VCaP (cell line): ENCODE measurements at regions not wholly inside any gene's neighbourhood (a gene's known extent, or its start where the extent isn't known, plus 50 kb on each side); places are given as distances from the start of the nearest gene placed in this dataset.

Experiments used
- H3K27ac ChIP-seq: fragments of 450-650 bp; 2 replicates; pipeline ENCODE4 v1.5.1; 2017
- TF ChIP-seq, protein P1 (sequence below): fragments of 450-650 bp; conservative IDR thresholded peaks from 2 replicates; pipeline ENCODE4 v1.5.1; 2017; ENCODE audit warnings: mild to moderate bottlenecking, moderate library complexity

DNA sequence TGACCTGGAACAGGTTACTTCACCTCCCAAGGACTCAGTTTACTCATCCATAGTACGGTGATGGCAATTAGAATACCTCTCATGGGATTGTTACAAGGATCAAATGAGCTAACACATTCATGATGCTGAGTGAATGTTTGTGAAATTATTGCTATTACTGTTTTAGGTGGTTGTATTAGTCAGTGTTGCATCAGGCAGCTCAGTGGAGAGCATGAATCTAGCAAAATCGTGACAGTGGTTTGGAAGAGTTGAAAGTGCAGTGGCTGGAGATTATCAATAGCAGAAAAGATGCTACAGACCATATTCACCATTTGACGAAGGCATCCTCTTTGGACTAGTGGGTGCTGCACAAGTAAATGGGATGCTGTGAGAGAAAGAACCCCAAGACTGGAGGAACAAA, 50.4 kb upstream of the CTNNBL1 start:
- H3K27ac ChIP-seq: no peak overlapping the region
- TF ChIP-seq, protein P1, sequence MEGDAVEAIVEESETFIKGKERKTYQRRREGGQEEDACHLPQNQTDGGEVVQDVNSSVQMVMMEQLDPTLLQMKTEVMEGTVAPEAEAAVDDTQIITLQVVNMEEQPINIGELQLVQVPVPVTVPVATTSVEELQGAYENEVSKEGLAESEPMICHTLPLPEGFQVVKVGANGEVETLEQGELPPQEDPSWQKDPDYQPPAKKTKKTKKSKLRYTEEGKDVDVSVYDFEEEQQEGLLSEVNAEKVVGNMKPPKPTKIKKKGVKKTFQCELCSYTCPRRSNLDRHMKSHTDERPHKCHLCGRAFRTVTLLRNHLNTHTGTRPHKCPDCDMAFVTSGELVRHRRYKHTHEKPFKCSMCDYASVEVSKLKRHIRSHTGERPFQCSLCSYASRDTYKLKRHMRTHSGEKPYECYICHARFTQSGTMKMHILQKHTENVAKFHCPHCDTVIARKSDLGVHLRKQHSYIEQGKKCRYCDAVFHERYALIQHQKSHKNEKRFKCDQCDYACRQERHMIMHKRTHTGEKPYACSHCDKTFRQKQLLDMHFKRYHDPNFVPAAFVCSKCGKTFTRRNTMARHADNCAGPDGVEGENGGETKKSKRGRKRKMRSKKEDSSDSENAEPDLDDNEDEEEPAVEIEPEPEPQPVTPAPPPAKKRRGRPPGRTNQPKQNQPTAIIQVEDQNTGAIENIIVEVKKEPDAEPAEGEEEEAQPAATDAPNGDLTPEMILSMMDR: no peak

DNA sequence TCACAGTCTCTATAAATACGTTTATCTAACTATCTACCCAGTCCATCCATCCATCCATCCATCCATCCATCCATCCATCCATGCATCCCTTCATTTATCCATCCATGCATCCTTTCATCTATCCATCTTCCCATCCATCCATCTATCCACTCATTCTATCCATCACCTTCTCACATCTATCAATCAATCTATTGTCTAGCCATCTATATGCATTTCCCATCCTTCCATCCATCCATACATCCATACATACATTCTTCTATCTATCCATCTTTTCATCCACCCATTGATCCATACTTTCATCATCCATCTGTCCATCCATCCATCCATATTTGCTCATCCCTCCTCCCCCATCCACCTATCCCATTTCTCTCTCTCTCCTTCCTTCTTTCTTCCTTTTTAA, 51.6 kb upstream of the CTNNBL1 start:
- TF ChIP-seq, protein P1: no peak
- H3K27ac ChIP-seq: no peak overlapping the region

DNA sequence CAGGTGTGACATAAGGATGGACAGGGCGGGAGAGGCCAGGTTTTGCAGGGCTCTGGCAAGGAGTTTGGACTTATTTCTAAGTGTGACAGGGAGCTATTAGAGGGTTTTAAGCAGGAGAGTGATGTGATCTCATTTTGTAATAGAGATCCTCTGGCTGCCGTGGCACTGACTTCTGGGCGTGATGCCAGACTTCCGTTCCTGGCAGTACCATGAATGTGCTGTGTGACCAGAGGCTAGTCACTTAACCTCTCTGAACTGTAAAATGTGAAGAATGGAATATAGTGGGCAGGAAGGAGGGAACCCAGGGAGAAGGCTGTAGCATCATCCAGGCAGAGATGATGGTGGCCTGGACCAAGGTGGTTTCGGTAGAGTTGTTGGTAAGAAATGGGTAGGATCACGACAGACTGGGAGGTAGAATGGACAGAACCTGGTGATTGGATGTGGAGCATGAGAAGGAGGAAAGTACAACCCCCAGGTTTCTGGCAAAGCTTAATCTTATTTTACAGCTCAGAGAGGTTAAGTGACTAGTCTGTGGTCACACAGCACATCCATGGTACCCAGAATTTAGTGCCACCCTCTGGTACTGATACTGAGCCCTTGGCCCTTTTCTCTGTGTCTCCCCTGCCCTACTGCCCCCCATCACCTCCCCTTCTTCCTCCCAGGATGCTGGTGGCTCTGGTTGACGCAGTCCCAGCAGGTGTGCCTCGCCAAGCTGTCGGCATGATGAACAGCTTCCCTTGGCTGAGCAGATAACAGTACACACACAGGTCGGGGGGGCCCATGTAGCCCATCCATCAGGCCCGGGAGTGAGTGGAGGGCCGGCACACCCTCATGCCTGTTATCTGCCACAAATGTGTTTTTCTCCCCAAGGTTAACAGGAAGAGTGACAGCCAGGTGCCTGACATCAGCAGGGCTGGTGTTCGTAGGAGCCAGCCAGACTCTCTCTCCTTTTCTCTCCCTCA, 52.9 kb upstream of the CTNNBL1 start:
- TF ChIP-seq, protein P1: no peak
- no peak overlapping the region for H3K27ac ChIP-seq

DNA sequence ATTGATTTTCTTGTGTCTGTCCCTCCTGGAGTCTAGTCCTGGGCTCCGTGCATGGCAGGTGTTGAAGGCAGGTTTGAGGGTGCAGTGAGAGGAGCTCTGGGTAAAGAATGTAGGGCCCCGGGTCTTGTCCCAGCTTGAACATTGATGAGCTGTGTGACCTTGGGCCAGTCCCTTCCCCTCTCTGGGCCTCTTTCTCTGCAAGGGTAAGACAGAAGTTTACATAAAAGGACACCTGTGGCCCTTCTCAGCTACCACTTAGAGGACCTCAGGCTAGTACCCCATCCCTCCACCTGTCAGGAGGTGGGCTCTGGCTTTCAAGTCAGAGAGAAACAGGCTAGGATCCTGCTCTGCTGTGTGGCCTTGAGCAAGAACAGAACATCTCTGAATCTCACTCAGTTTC, 55.3 kb upstream of the CTNNBL1 start:
- H3K27ac ChIP-seq: no peak overlapping the region
- TF ChIP-seq, protein P1: no peak

DNA sequence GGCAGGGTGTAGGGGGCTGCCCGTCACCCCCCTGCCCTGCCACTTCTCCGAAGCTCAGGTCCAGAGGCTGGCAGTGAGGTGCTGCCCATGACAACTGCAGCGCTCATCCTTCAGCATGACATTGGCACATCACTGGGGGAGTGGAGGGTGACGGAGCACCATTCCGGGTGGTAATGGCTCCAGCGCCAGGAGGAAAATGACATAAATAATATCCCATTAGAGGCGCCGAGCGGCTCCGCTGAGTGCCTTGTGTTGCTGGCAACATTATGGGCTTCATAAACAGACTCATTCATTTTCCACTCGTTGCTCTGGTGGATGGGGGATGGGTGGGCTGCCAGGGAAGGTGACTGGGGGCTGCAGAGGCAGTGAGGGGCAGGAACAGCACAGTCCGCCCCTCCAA, 56.9 kb upstream of the CTNNBL1 start:
- TF ChIP-seq, protein P1: no peak
- H3K27ac ChIP-seq: no peak overlapping the region

DNA sequence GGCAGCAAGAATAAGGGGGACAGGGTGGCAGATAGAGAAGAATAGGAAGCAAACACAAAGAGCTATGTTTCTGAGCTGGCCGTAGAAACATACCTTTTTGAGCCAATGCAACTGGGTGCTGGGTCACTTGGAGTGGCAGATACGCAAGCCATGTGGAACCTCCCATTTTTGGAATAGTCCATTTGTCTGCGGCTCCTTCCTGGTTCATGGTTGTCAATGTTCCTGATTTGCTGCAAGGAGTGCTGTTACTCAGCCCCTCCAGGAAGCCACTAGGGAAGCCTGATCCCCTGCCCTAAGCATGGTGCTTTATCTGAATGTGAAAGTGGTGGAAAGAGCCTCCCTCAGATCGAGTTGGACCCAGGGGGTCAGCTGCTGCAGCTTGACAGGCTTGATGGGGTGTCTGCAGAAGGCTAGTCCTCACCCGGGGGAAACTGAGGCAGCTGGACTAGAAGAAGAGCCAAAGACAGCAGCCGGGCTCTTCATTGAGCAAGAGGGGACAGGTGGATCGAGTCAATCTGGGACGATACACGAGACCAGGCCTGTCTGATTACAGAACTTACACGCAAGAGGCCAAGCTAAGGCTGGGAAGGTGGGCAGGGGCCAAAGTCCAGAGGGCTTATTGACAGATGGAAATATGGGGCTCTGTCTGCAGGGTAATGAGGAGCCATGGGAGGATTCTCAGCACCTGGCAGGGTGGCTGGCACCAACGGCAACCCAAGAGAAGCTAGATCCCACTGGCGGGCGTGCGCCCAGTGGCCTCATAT, 57.4 kb upstream of the CTNNBL1 start:
- H3K27ac ChIP-seq: no peak overlapping the region
- TF ChIP-seq, protein P1: no peak

DNA sequence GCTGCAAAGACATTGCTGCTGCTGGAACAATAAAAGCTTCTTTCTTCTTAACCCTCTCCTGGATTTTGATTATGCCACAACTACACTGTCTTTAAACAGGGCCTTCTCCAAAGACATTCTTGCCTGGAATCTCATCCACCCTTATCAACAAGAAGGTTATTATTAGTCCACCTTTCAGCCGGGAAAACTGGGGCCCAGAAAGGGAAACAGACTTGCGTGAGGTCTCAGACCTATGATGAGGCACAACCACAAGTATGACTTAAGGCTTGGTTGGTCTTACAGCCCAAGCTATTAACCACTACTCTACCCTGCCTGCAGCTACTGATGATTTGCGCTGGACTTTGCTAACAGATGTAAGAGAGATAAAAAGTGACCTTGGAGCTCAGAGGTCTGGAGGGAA, 62.8 kb upstream of the CTNNBL1 start:
- TF ChIP-seq, protein P1: no peak

More for the DNA sequence above, 62.8 kb upstream of the CTNNBL1 start:
- no peak overlapping the region for H3K27ac ChIP-seq
